Activated gamma-delta T cell (primary cell): ENCODE measurements at regions not wholly inside any gene's neighbourhood (a gene's known extent, or its start where the extent isn't known, plus 50 kb on each side); places are given as distances from the start of the nearest gene placed in this dataset.

Experiments
- DNase-seq: peaks from one replicate; lab custom pipeline; 2025; lab: John Stamatoyannopoulos, UW

DNA sequence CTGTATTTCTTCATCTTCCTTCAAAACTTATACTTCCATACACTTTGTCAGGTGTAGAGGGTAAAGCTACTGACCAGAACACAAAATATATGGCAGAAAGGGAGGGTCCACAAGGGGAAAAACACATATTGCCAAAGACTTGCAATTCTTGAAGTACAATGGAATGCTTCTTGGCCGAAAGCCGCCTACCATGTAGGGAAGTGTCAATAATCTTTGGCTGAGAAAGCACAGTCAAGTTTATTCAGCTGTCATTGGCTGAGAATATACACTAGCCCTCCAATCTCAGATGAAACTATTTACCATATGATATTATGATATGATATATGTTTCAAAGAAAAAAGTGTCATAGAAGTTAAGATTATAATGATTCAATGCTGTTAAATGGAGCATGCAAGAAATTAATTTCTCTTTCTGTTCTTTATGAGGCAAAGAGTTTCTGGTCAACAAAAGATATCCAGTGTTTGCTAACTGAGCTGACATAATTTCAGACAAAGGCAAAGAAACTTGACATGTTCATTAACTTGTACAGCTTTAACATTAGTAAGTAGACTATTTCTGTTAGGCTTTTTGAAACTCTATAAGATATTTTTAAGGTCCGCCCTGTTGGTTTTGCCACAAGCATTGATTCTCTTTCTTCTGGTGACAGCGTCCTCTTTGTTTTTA is 89.0 kb upstream of the LPP start:
- no peak for DNase-seq

DNA sequence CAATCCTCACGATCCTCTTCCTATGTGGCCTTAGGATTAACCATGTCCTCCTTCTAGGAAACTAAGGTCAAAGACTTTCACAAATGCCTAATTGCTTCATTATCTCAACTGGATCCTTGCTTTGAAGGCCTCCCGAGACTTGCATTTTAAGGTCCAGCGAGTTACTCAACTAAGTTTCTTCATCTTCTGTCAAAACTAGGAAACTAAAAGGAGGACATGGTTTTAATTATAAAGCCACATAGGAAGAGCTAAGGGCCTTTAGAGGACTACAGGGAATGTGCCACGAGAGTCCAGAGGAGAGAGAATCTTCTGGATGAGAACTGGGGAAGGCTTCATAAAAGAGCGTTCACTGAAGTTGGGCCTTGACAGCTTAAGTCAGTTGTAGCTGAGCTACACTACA is 87.8 kb upstream of the LPP start:
- DNase-seq, result no peak

DNA sequence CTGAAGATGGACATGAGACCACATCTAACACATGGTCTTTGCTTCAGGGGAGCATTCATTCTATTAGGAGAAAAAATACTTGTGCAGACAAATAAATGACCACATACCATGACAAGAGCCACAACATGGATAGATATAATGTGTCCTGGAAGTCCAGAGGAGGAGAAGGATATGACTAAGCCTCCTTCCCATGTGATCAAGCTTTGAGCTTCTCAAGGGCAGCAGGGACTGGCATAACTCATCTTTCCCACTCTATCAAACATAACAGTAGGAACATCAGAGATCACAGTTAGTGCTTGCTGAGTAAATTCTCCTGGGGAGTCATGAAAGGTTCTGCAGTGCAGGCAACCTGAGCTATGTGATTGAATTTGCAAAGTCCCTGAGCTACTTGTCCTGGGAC is 86.0 kb upstream of the LPP start:
- no peak for DNase-seq

DNA sequence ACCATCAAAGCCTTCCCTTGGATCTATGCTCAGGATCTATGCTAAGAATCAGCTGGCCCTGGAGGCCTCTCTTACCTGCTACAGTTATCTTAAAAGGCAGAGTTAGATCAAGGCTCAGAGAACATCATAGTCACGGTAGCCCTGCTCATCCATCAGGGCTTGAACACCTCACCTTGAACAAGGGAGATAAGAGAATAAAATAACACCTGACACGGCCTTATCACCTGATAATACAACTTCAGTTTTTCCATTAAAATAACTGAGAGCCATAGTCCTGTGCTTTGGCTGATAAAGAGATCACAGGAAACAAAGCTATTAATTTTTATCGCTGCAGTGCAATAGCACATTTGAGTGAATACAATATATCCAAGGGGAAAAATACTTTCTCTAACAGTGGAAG is 85.6 kb upstream of the LPP start:
- no peak for DNase-seq

DNA sequence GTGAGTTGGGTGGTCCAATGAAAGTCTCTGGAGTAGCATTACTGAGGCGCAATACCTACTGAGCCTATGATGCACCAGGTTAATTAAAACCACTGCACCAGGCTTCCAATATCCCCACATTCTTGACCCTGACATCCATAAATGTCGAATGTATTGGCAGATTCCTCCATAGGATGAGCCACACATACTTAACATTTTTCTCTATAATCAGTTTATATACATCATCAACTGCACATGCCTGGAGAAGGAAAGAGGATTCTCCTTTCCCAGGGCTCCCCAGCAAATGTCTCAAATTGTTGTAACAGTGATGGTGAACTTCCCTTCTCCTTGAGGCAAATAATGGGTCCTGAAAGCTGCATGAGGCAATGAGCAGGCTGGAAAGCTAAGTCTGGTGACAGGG is 82.3 kb upstream of the LPP start:
- no peak for DNase-seq

DNA sequence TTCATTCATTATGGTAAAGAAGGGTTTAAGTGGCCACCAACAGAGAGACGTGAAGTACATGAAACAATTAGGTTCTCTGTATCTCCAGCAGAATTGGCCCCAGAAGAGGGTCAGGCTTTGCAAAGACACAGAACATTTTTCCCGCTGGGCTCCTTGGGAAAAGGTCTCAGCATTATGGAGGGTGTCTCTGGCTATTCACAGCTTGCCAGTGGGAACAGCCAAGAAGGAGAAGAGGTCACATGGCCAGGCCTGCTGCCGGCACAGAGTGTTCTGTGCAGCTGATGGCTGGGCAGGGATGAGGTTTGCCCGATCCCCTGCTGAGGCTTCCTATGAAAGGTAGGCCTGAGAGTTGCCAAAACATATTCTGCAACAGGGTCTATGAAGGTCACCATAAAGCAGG is 77.8 kb upstream of the LPP start:
- no peak for DNase-seq

DNA sequence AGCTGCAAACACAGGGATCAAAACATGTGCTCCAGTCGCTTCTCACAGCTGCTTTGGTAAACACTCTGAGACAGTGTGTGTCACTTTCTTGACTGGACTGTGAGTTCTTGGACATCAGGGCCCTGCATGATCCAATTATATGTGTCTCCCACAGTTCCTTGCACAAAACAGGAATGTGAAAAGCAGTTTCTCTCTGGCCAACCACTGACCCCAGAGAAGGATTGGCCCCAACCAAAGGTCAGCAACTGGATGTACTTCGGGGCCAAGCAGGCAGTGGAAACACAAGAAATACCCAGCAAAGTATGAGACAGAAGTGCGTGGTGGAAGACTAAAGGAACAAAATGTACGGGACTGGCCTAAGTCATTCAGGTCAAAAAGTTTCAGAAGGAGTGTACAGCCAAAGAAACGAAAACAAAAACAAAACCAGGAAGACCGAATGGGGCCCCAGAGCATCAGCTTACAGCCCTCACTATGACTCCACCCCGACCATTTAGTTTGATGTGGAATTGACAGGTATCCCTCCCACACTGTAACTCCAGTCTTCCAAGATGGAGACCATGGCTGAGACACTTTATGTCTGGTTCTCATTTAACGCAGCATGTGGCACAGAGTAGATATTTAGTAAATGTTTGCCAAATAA is 76.7 kb upstream of the LPP start:
- no peak for DNase-seq

DNA sequence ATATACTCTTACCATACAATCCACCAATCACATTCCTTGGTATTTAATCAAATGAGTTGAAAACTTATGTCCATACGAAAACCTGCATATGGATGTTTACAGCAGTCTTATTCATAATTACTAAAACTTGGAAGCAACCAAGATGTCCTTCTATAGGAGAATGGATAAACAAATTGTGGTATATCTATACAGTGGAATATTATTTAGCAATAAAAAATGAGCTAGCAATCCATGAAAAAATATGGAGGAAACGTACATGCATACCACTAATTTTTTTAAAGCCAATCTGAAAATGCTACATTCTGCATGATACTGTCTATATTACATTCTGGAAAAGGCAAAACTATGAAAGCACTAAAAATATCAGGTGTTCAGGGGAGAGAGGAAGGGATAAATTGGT is 73.9 kb upstream of the LPP start:
- DNase-seq, result no peak

DNA sequence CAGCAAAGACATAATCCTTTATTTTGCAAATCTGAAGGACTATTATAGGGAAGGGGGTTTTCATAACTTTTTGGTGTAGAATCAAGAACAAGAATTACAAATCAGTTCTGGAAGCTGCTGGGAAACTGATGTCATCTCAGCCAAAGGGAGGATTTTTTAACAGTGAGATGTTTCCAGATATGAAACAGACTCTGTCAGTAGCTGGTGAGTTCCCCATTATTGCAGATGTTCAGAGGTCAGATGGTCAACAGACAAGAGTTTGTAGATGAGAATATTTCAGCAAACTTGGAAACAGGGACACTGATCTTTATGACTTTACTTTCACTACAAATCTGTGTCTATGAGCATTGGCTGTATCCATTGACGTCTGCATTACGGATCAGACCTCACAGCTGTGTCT is 71.9 kb upstream of the LPP start:
- no peak for DNase-seq

DNA sequence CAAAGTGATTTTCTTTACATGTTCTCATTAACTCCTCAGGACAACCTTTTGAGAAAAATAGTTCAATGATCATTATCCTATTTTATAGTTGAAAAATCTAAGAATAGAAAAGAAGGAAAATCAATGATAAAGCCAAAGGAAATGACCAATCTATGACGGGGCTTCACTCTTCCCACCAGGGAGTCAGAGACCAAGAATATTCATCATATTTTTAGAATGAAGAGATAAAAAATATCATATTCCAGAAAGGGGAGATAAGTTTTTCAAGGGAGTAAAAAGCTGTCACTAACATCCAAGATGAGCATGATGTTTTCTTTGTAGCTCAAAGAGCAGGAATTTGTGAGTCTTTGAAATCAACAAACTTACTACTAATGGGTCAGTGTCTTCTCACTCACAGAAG is 71.5 kb upstream of the LPP start:
- DNase-seq, result no peak

DNA sequence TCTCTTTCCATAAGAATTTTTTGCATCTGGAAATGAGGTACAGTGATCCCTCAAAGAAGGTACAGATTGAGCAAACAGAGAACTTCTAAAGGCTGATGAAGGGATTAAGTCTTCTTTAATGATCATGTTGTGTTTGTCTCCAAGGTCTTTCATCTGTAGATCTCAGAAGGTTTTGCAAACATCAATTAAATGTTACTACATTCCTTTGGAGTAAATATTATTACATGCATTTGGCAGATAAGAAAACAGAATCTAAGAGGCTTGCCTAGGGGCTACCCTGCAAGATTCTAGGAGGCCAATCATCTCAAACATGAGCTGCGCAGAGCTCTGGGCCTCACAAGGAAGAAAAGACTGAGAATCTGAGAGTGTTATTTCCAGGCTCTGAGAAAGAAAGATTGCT is 70.9 kb upstream of the LPP start:
- no peak for DNase-seq

DNA sequence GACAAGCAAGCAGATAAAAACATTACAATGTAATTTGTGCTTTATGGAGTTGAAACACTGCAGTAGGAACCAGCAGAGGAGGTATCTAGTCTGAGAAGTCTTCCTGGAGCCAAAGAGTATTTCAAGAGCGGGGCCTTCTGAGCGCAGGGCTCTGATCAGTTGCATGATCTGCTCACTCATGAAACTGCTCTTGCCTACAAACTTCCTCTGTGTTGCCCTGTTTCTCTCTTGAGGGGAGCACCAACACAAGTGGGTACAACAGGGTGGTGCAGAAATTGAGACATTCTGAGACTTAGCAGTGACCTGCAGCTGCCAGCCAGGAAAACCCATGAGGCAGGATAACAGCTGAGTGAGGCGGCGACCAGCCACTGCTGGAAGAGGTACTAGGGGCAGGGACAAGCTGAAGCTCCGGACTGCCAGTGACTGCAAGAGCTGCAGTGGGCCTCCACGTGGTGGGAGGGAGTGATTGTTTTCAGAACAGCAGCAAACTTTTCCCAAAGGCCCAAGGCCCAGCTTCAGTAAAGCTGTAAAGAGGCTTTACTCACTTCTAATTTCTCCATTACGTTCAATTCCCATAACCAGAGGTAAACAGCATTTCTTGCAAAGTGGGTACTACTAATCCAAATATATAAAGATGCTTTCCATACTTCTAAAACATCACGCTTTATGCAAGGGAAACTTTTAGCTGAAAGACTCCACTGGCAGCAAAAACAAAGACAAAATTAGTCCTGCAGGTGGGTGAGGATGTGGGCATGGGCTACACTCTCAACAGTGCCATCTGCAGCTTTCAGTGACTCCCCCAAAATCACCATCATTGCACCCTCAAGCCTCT is 69.0 kb upstream of the LPP start:
- no peak for DNase-seq

DNA sequence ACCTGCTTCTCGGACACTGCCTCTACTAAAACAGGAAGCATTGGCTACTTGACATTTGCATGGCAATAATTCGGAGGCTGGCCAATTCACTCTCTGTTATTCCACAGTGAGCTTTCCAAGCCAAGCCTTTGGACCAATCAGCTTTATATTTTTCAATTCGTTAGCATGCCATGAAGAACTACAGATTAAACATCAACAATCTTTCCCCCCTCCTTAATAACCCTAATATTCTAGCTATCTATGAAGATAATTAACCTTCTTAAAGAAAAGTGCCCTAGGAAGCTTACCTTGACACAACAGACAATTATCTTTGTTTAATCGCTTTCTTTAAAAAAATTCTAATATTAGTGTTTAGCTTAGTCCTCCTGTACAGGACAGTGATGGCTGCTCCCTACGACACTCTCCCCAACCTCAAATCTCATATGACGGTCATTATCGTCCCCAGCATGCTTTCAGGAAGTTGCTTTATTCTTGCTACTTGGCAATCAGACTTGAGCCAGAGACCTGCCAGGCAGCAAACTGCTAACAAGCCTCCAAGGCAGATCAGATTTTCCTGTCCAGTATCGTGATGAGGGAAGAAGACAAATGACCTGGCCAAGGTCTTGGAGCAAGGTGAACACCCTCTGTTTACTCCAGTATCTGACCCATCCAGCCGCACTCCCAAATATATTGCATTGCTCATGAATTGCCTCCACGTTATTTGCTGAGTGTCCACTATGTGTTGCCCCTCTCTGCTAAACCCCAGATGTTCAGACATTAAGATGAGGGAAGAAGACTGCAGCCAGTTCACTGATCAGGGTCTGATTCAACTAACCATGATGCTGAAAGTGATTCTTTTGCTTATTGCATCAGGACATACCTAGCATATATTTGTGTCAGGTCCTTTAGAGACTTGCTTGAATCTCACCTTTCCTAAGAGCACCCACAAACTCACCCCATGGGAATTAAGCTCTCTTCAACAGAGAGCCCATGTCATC is 68.1 kb upstream of the LPP start:
- DNase-seq, result no peak

DNA sequence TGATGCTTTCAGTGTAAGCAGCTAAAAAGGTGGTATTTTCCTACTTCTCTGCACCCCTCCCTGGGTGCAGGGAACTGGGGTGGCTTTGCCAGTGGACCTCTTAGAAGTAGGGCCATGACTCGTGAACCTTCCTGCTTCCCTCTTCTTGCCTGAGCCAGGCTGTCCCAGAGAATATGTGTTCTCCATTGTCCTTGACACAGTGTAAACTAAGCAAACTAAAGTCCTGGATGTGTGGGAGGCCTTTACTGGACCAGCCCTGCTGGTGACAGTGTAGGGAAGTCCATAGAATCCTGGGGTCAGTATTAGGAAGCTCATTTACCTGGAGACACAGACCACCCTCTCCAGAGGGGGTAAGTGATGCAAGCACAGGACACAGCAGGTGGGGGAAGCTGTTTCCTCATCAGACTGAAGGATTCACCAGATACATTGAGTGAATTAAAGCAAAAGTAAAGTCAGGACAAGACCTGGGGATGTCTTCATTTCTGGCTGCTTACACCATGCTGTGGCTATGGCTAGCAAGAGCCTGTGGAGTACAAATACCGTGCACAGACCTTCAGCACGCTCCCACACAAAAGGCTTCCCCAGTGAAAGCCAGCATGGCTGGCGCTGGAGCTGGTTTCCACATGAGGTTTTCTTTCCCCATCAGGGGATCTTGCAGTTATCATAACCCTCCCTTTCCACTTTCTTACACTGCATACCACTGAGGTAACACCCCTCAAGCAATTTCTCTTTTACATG is 64.8 kb upstream of the LPP start:
- no peak for DNase-seq

DNA sequence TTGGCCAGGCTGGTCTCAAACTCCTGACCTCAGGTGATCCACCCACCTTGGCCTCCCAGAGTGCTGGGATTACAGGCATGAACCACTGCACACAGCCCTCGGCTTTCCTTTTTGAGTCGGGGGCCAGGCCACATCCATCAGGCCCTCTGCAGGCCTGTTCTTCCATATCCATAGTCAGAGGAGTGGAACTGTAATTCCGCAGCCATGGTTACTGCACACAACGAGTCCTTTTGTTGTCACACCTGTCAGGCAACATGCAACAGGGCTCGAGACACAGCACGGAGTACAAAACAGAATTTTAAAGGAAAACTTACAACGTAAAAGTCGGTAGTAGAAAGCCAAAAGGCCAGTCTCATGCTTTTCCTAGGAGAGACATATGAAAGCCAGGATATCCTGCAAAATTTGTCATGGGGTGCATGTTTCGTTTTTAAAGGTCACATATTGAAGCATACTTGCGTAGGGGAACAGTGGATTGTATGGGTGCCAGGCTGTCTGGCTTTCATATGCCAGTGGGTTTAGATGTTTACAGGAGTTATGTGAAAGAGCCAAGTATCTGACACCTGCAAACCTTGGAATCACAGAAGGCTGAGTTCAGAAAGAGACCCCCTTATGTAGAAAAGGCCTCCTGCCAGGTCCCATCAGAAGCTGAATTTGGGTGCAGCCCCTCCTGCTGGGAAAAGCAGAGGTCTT is 63.2 kb upstream of the LPP start:
- no peak for DNase-seq

DNA sequence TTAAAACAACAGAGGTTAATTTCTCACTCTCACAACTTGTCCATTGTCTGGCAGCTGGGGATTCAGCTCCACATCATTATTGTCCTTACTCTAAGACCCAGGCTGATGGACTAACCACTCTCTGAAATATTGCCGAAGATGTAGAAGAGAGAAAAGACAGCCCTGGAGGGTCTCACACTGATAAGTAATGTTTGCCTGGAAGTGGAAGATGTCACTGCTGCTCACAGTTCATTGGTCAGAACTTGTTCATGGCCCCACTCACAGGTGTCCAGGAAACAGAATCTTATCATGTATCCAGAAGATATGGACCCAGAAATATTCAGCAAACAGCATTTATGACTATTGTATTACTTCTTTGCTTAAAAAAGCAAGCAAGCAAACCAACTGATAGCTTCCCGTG is 62.2 kb upstream of the LPP start:
- DNase-seq, result no peak

DNA sequence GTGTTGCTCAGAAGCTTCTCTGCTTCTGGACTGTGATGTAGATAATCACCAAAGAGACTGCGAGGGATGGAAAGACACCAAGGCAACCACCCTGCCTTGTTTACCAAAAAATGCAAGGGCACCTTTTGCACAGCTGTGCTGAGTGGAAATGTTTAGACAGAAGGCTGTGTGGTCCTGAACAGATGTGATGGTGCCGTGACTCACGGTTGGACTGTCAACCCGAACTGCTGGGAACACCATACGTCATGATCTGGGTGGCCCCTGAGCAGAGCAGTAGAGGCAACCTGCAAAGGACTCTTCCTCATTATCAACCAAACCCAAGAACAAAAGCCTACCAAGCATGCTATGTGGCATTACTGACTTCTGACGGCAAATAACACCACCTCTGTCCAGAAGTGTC is 61.3 kb upstream of the LPP start:
- DNase-seq, result no peak

DNA sequence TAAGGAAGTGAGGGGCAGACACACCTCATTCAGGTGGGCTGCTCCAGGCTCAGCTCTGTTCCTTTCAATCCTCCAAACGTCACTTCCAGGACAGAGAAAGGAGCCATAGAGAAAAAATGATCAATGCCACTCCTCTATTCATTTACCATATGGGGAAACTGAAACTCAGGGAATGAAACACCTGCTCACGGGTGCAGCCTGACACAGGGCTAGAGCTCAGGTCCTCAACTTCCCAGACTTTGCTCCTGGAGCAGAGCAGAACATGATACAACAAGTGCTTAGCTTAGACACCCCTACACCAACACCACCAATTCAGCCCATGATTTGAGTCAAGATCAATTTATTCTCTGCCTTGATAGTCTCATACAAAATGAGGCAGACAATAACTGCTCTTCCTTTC is 58.5 kb upstream of the LPP start:
- no peak for DNase-seq

DNA sequence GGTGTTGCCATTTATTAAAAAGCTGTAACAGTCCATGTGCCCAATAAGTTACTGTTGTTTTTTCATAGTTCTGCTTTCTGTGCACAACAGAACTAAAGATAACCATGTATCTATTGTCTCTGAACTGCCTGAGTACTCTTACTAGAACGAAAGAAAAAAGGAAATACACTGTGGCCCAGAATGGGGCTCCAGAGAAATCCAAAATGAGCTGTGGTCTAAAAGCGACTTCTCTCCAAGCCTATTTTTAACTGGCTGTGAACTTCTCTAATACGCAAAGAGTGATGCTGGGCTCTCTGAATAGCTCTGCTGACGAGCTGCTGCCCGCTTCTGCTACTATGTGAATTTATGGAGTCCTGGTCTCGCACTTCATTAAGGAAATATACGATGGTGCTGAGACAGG is 56.2 kb upstream of the LPP start:
- DNase-seq, result no peak

DNA sequence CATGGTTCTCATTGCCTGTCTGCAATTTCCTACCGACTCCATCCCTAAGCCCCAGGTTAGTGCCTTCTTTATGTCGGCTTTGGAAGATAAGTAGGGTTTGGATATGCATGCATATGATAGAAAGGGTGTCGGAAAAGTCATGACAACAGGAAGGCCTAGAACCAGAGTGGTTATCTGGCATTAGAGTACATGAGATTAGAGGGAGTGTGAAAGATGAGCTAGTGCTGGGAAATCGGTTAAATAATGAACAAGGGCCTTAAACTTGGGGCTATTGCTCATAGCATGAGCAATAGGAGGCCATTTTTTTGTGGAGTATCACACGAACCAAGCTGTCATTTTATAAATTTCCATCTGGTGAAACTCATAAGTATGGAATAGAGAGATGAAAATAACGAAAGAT is 54.0 kb upstream of the LPP start:
- DNase-seq, result no peak
